CD8-positive, alpha-beta memory T cell (primary cell): ENCODE measurements at regions not wholly inside any gene's neighbourhood (a gene's known extent, or its start where the extent isn't known, plus 50 kb on each side); places are given as distances from the start of the nearest gene placed in this dataset.

Source experiments
- CTCF ChIA-PET: fragments of 350-600 bp; sonication (Branson Sonifier 250); formaldehyde crosslinking; loops from one replicate; lab custom pipeline; 2021; ENCODE audit warnings: antibody characterized with exemption; lab: Charles Lee
- POLR2A ChIA-PET: fragments of 350-600 bp; sonication (Branson Sonifier 250); formaldehyde crosslinking; loops from one replicate; lab custom pipeline; 2021; ENCODE audit warnings: antibody characterized with exemption; lab: Charles Lee
- DNase-seq, 5 donors: peaks; one replicate each; pipeline versions ENCODE4 v3.0.0 to v3.0.0-alpha.2; 2020 to 2022; ENCODE audit warnings: mixed read lengths in 1 of 5
- H3K27ac ChIP-seq: one replicate; pipeline ENCODE4 v1.7.0; 2013; ENCODE audit warnings: low read depth, mild to moderate bottlenecking, low read length, moderate library complexity
- H3K27me3 ChIP-seq: 2 replicates; pipeline ENCODE4 v1.7.0; 2013; ENCODE audit warnings: low read length, mild to moderate bottlenecking; ENCODE audit not compliant: insufficient read depth, poor library complexity, severe bottlenecking
- H3K36me3 ChIP-seq: 2 replicates; pipeline ENCODE4 v1.7.0; 2013; ENCODE audit warnings: mild to moderate bottlenecking, low read length, moderate library complexity; ENCODE audit not compliant: insufficient read depth
- H3K4me1 ChIP-seq: 2 replicates; pipeline ENCODE4 v1.7.0; 2013; ENCODE audit warnings: mild to moderate bottlenecking, low read length, moderate library complexity; ENCODE audit not compliant: insufficient read depth
- H3K4me3 ChIP-seq: 2 replicates; pipeline ENCODE4 v1.7.0; 2013; ENCODE audit warnings: mild to moderate bottlenecking, low read length
- H3K9me3 ChIP-seq: 2 replicates; pipeline ENCODE4 v1.7.0; 2013; ENCODE audit warnings: mild to moderate bottlenecking, low read length
- H3K27ac Mint-ChIP-seq, 8 donors: one replicate each; pipeline ENCODE4 v1.8.0; 2020 to 2021; ENCODE audit warnings: mixed read lengths in 8 of 8, mild to moderate bottlenecking in 6 of 8, inconsistent platforms in 3 of 8, moderate library complexity in 3 of 8
- H3K27me3 Mint-ChIP-seq, 2 donors: one replicate each; pipeline ENCODE4 v1.8.0; 2020 to 2021; ENCODE audit warnings: mixed read lengths in 2 of 2, mild to moderate bottlenecking in 1 of 2, moderate library complexity in 1 of 2
- H3K36me3 Mint-ChIP-seq, 3 donors: one replicate each; pipeline ENCODE4 v1.8.0; 2020 to 2021; ENCODE audit warnings: mixed read lengths in 3 of 3, inconsistent platforms in 1 of 3, mild to moderate bottlenecking in 1 of 3
- H3K4me1 Mint-ChIP-seq, 3 donors: one replicate each; pipeline ENCODE4 v1.8.0; 2020 to 2021; ENCODE audit warnings: mixed read lengths in 3 of 3, inconsistent platforms in 1 of 3, mild to moderate bottlenecking in 1 of 3
- H3K4me3 Mint-ChIP-seq, 7 donors: one replicate each; pipeline ENCODE4 v1.8.0; 2020 to 2021; ENCODE audit warnings: mixed read lengths in 7 of 7, mild to moderate bottlenecking in 6 of 7, moderate library complexity in 4 of 7, inconsistent platforms in 2 of 7
- H3K9me3 Mint-ChIP-seq, 5 donors: one replicate each; pipeline ENCODE4 v1.8.0; 2020 to 2022; ENCODE audit warnings: mixed read lengths in 5 of 5, mild to moderate bottlenecking in 3 of 5, moderate library complexity in 2 of 5, inconsistent platforms in 1 of 5

DNA sequence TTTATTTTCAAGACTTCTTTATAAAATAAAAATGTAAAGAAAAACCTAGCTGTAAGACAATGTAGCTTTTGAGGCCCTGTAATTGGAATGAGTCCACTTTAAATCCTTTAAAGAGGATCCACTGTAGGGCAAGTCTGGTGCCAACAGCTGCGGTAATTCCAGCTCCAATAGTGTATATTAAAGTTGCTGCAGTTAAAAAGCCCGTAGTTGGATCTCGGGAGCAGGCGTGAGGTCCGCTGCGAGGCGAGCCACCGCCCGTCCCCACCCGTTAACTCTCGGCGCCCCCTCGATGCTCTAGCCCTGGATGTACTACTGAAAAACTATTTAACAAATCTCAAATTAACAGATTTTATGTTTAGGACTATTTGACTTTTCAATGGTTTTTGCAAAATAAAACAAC is 414.7 kb upstream of the SEMA3C start:
- H3K27me3 ChIP-seq: no peaks in the 10 kb centered on the region
- H3K4me3 ChIP-seq: no peak overlapping the region
- Mint-ChIP-seq H3K4me3 (no peak overlapping the region), H3K27ac (no peak overlapping the region), H3K27me3 (no peaks in the 10 kb centered on the region), H3K36me3 (no peaks in the 10 kb centered on the region), H3K4me1 (no peaks in the 10 kb centered on the region), H3K9me3 (peaks cover 3 to 30% (median 12%) of the 10 kb centered on the region in 5 donors)
- no peaks in the 10 kb centered on the region for H3K36me3 ChIP-seq
- H3K4me1 ChIP-seq: no peaks in the 10 kb centered on the region
- no peaks in the 10 kb centered on the region for H3K9me3 ChIP-seq
- ChIA-PET POLR2A (no interaction called here), CTCF (interaction anchor here (1.1 kb wide), 1 partner anchor 12 kb away, joined by 3 read pairs; no protein-coding TSS in a partner anchor)
- no peak overlapping the region for H3K27ac ChIP-seq
- no peak for DNase-seq

GRCh38 chr7:81333004-81333403 is 414.2 kb upstream of the SEMA3C start:
- Mint-ChIP-seq H3K4me1 (no peaks in the 10 kb centered on the region), H3K9me3 (peaks cover 3 to 28% (median 9%) of the 10 kb centered on the region in 5 donors), H3K4me3 (no peak overlapping the region), H3K27ac (no peak overlapping the region), H3K27me3 (no peaks in the 10 kb centered on the region), H3K36me3 (no peaks in the 10 kb centered on the region)
- H3K4me1 ChIP-seq: no peaks in the 10 kb centered on the region
- no peaks in the 10 kb centered on the region for H3K27me3 ChIP-seq
- no peaks in the 10 kb centered on the region for H3K36me3 ChIP-seq
- H3K4me3 ChIP-seq: no peak overlapping the region
- no peak overlapping the region for H3K27ac ChIP-seq
- no peaks in the 10 kb centered on the region for H3K9me3 ChIP-seq
- ChIA-PET POLR2A (no interaction called here), CTCF (no interaction called here)
- DNase-seq: no peak

DNA sequence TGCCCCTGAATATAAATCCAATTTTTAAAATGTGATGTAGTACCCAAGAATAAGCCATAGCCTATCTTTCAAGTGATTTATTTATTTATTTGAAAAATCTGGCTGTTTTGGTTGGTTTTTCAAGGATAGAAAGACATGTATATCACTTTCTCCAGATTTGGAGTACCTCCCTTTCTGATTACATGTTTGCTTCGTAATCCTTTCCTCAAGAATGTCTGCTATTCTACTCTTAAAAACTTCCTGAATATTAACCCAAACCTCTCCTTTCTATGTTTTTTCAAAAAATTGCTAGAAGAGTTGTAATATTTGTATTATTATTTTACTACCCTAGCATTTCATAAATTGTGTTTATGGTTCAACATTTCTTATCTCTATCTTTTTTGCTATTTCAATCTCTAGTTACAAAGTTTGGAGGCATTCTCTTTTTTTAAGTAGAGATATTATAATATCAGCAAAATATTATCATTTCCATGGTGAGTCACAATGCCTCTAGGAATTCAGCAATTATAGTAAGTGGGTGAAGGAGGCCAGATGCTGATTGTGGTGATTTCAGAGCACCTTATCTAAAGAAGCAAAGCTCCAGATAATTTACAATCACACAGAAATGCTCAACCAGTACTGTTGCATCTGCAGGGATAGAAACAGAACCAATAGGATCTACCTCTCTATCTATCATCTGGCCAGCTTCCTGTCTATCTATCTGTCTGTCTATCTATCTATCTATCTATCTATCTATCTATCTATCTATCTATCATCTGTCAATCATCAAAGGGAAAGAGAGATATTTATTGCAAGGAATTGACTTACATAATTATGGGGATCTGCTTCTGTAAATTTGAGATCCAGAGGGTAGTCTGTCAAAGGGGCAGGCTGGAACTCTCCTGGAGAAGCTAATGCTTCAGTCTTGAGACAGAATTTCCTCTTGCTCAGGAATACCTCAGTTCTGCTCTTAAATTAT is 412.5 kb upstream of the SEMA3C start:
- H3K4me3 Mint-ChIP-seq: no peak overlapping the region

DNA sequence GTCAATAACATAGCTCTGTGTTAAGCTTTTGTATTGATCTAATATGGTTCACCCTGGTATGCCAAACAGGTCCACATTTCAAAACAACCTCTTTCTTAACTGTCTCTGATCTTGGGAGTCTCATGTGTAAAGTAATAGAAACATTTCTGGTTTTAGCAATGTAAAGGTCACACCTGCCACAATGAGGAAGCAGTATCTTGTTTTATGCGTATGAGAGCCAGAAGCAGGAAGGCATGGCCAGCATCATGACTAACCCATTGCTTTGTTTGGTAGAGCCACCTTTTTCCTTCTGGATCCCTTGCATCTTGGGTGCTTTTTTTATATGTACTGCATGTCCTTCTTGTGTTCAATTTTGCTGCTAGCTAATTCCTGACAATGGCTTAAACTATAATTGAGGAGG is 411.3 kb upstream of the SEMA3C start:
- H3K27me3 ChIP-seq: no peaks in the 10 kb centered on the region
- peaks cover 3 to 47% (median 8%) of the 10 kb centered on the region in 5 donors for H3K9me3 Mint-ChIP-seq
- DNase-seq: no peak
- H3K36me3 Mint-ChIP-seq: no peaks in the 10 kb centered on the region
- no peak overlapping the region for H3K27ac Mint-ChIP-seq
- H3K9me3 ChIP-seq: no peaks in the 10 kb centered on the region
- ChIA-PET POLR2A (no interaction called here), CTCF (no interaction called here)
- H3K27me3 Mint-ChIP-seq: no peaks in the 10 kb centered on the region
- no peaks in the 10 kb centered on the region for H3K4me1 Mint-ChIP-seq
- no peaks in the 10 kb centered on the region for H3K36me3 ChIP-seq
- no peak overlapping the region for H3K4me3 ChIP-seq
- no peak overlapping the region for H3K27ac ChIP-seq
- no peak overlapping the region for H3K4me3 Mint-ChIP-seq
- no peaks in the 10 kb centered on the region for H3K4me1 ChIP-seq

More for the DNA sequence above, 412.5 kb upstream of the SEMA3C start:
- Mint-ChIP-seq H3K36me3 (no peaks in the 10 kb centered on the region), H3K9me3 (peaks cover 3 to 38% (median 11%) of the 10 kb centered on the region in 5 donors), H3K4me1 (no peaks in the 10 kb centered on the region), H3K27ac (no peak overlapping the region), H3K27me3 (no peaks in the 10 kb centered on the region)
- Histone ChIP-seq H3K4me1 (no peaks in the 10 kb centered on the region), H3K27ac (no peak overlapping the region), H3K4me3 (no peak overlapping the region), H3K27me3 (no peaks in the 10 kb centered on the region), H3K9me3 (no peaks in the 10 kb centered on the region), H3K36me3 (no peaks in the 10 kb centered on the region)
- CTCF ChIA-PET: no interaction called here
- POLR2A ChIA-PET: no interaction called here
- DNase-seq: no peak

GRCh38 chr7:81327468-81328266 is 408.8 kb upstream of the SEMA3C start:
- H3K9me3 Mint-ChIP-seq: peaks cover 6 to 46% (median 8%) of the 10 kb centered on the region in 5 donors
- H3K4me1 Mint-ChIP-seq: no peaks in the 10 kb centered on the region
- CTCF ChIA-PET: no interaction called here

DNA sequence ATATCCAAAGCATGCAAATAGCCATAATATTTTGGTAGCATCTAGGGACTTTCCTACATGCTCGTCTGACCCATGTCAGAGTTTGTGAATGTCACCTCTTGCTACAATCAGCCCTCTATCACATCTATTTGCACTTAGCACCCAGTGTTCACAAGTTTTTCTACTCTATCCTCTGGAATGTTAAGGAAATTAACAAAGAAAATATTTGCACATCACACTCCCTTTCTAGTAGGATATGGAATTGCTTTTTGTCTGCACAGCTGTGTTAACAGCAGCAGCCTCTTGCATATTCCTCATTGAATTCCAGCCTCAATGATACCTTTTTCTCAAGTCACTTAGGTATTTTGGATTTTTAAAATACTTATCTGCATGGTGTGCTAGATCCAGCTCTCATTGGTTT is 403.1 kb upstream of the SEMA3C start:
- CTCF ChIA-PET: no interaction called here
- POLR2A ChIA-PET: no interaction called here
- Mint-ChIP-seq H3K36me3 (no peaks in the 10 kb centered on the region), H3K4me3 (no peak overlapping the region), H3K27ac (no peak overlapping the region), H3K27me3 (no peaks in the 10 kb centered on the region), H3K4me1 (no peaks in the 10 kb centered on the region), H3K9me3 (peaks cover 4 to 59% (median 8%) of the 10 kb centered on the region in 5 donors)
- Histone ChIP-seq H3K4me3 (no peak overlapping the region), H3K9me3 (no peaks in the 10 kb centered on the region), H3K27ac (no peak overlapping the region), H3K36me3 (no peaks in the 10 kb centered on the region), H3K4me1 (no peaks in the 10 kb centered on the region), H3K27me3 (no peaks in the 10 kb centered on the region)
- no peak for DNase-seq

More at GRCh38 chr7:81327468-81328266, 408.8 kb upstream of the SEMA3C start:
- H3K36me3 ChIP-seq: no peaks in the 10 kb centered on the region
- Mint-ChIP-seq H3K36me3 (no peaks in the 10 kb centered on the region), H3K27me3 (no peaks in the 10 kb centered on the region), H3K27ac (no peak overlapping the region), H3K4me3 (no peak overlapping the region)
- no peaks in the 10 kb centered on the region for H3K27me3 ChIP-seq
- H3K9me3 ChIP-seq: no peaks in the 10 kb centered on the region
- no peaks in the 10 kb centered on the region for H3K4me1 ChIP-seq
- H3K27ac ChIP-seq: no peak overlapping the region
- no peak for DNase-seq
- H3K4me3 ChIP-seq: no peak overlapping the region
- POLR2A ChIA-PET: no interaction called here

GRCh38 chr7:81317741-81318140 is 398.9 kb upstream of the SEMA3C start:
- Mint-ChIP-seq H3K36me3 (no peaks in the 10 kb centered on the region), H3K9me3 (peaks cover 2 to 33% (median 5%) of the 10 kb centered on the region in 5 donors), H3K4me1 (no peaks in the 10 kb centered on the region), H3K27me3 (no peaks in the 10 kb centered on the region), H3K4me3 (no peak overlapping the region), H3K27ac (no peak overlapping the region)
- Histone ChIP-seq H3K4me3 (no peak overlapping the region), H3K27ac (no peak overlapping the region), H3K36me3 (no peaks in the 10 kb centered on the region), H3K27me3 (no peaks in the 10 kb centered on the region), H3K4me1 (no peaks in the 10 kb centered on the region), H3K9me3 (no peaks in the 10 kb centered on the region)
- DNase-seq: no peak
- ChIA-PET CTCF (no interaction called here), POLR2A (no interaction called here)
